Urothelium cell line (cell line): ENCODE measurements at regions not wholly inside any gene's neighbourhood (a gene's known extent, or its start where the extent isn't known, plus 50 kb on each side); places are given as distances from the start of the nearest gene placed in this dataset.
"Not testable (repeated sequence)": the region's sequence is repeated elsewhere in the genome, so short reads cannot be mapped to it uniquely, and the experiment has no call there.

Experiments
- DNase-seq: peaks from one replicate; pipeline ENCODE4 v3.0.0; 2011; ENCODE audit warnings: low spot score, mixed read lengths
- FAIRE-seq: peaks from 2 replicates; lab custom pipeline; 2011; peaks lifted over from hg19 to GRCh38; lab: Jason Lieb, UNC

DNA sequence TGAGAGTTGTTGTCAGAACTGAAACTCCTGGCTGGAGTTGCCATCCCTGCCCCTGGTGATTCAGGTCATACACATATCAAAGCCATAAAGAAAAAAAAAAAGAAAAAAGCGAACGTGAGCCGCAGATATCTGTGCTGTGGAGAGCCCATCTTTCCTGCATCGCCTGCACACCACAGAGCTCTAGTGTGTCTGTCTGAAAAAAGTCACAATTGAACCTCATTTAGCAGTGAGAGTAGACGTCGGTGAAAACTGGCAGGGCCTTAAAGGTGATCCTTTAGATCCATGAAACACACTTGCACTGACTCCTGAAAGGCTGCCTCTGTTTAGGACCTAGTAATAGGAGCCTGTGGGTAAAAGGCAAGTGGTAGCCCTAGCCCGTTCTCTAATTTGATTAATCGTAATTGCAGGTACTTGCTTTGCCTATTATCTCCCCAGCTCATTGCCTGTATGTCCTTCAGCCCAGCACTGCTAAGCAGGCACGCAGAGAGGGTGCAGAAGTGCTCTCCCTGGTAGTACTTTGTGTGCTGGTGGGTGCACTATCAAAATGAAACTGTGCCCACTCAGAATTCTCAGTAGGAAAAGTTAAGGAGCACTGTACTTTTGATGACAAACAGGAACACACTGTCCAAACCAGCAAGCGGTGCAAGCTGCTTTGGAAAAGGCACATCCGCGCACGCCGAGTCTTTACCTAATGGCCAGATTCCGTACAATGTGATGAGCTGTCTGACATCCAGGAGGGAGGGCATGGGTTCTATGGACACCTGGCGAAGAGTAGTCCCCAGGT, 103.5 kb upstream of the ASB18 start:
- FAIRE-seq (no peak), DNase-seq (no peak)

DNA sequence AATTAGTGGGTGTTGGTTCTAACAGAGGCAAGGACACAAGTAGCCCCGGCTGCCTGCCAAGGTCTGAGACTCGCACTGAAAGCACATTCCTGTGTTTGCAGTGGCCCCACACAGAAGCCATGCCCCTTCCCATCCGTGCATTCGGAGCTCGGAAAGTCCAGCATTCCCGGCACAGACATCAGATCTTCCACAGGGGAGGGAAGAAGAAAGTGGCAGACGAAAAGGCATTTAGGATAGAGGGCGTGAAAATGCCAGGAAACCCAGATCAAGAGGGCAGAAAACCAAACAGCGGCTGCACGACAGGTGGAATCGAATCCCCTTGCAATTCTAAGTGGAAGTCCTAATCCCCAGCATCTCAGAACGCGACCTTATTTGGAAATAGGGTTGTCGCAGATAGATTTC, 105.5 kb upstream of the ASB18 start:
- DNase-seq (no peak), FAIRE-seq (no peak)

DNA sequence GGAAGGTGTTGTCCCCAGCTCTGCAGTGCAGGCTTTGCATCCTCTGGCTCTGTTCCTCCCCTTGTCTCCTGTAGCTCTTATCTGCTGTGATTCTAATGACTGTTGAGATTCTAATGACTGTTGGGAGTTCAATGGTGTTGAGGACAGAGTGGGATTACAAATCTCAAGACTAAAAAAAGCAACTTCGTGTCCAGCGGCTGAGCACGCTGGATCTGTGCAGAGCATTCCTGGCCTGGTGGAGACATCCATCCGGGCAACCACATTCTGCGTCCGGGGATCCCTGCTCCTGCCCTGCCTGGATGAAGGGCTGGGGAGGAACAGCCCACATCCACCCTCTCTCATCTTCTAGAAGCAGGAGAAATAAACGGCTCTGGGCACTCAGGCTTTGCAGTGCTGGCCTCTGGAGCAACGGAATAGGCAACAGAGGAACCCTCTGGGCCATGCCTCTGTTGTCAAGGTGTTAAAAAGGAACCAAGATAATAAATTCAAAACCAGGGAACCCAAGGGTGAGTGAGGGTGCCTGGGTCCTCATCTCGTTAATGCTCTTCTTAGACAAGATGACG, 106.7 kb upstream of the ASB18 start:
- DNase-seq (no peak), FAIRE-seq (no peak)

DNA sequence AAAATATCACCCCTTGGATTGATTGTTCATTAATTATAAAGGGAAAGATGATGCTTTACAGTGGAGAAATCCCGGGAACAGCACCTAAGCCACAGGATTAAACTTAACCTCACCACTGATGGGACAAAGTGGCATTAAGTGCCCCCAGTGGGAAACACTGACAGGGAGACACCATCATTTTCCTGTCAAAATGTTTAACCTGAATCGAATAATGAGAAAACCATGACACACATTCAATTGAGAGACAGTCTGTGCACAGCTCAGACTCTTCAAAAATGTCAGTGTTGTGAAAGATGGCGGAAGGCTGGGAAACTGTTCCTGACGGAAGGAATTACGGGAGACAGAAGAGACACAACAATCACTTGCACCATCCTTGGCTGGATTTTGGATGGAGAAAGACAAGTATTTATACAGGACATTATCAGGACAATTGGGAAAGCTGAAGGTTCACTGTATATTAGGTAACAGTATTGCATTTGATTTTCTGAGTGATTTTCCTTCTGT, 111.8 kb upstream of the ASB18 start:
- FAIRE-seq (no peak), DNase-seq (no peak)

DNA sequence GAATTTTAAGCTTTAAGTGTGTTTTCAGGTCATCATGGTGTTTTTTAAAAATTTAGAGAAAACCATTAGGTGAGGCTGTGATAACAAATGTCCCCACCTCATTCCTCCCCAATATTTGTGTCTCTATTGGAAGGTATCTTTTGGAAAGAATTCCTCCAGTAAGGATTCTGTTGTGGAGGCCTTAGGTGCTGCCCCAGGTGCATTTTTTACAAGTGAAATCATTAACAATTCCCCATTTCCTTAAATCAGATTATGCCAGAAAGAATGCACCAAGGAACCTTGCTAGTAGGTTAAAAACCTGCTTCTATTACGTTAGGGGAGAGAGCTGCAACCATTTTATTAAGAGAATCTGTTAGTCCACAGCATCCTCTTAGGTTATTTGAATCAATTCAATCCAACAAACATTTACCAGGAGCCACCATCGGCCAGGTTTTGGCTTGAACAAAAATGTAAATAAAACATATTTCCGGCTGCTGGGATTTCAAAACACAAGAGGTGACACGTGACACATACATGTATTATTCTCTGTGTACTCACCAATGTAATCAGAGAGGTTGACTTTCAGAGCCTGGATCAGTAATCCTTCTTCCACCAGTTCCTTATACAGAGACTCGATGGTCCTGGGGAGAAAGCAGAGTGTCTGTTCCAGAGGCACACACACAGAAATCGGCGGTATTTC, 112.5 kb upstream of the ASB18 start:
- DNase-seq (no peak), FAIRE-seq (no peak)

DNA sequence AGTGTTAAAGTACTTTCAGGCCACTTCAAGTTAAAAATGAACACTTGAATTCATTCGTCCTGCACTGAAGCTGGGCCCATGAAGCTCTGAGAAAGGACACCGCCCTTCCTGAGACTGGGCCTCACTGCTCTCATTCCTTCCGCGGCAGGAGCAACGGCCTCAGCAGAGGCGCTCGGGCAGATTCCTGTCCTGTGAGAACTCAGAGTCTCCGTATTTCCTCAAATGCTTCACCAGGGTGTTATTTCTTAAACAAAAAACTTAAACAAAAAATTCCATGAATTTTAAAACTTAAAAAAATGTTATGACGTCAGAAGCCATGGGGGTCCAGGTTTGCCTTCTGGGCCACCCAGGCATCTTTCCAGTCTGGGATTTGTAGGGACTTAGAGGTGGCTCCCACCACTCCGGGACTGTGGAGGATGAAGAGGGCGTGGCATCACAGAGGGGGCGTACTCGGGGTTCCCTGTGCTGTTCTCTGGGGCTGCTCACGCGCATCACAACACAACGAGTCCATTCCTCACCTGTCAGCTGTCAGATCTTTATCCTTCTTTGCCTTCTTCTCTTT, 115.9 kb upstream of the ASB18 start:
- no peak for DNase-seq
- no peak for FAIRE-seq

DNA sequence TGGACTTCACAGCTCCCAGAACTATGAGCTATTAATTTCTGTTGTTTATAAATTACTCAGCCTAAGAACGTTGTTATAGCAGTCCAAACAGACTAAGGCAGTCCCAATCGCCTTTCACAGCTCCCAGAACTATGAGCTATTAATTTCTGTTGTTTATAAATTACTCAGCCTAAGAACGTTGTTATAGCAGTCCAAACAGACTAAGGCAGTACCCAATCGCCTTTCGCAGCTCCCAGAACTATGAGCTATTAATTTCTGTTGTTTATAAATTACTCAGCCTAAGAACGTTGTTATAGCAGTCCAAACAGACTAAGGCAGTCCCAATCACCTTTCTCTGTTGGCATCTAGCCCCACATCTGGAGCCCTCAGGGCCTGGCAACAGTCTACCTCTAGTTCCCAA, 117.0 kb upstream of the ASB18 start:
- not testable (repeated sequence) for DNase-seq, FAIRE-seq

DNA sequence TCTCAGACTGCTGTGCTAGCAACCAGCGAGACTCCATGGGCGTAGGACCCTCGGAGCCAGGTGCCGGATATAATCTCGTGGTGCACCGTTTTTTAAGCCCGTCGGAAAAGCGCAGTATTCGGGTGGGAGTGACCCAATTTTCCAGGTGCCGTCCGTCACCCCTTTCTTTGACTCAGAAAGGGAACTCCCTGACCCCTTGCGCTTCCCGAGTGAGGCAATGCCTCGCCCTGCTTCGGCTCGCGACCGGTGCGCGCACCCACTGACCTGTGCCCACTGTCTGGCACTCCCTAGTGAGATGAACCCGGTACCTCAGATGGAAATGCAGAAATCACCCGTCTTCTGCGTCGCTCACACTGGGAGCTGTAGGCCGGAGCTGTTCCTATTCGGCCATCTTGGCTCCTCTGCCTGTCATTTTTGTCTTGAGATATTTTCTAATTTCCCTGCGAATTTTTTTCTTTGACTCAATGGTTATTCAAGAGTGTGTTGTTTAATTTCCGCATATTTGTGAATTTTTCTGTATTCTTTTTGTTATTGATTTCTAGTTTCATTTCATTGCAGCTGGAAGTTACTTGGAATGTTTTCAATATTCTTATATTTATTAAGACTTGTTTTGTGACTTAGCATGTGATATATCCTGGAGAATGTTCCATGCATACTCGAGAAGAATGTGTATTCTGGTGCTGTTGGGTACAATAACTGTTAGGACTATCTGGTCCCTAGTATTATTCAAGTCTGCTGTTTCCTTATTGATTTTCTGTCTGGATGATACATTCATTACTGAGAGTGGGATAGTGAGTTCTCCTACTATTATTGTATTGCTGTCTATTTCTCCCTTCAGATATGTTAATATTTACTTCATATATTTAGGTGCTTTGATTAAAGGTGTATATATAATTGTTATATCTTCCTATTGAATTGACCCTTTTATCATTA, 125.3 kb upstream of the ASB18 start:
- FAIRE-seq, DNase-seq: not testable (repeated sequence)

DNA sequence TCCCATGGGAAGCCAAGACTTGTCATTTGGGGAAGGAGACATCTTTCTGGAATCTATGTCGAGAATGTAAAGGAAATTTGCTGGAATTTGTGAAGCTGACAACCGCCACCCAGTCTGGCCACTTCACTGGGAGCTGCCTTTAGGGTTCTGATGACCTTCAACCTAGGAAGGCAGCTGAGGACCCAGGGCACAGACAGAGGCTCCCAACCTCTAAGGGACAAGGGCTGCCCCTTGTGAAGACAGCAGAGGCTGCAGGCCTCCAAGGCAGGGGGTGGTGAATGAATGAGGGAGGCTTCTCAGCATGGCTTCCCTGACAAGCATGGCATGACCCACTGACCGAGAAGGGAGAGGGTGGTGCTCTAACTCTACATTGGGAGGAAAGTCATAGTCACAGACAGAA, 128.9 kb upstream of the ASB18 start:
- no peak for DNase-seq
- no peak for FAIRE-seq

DNA sequence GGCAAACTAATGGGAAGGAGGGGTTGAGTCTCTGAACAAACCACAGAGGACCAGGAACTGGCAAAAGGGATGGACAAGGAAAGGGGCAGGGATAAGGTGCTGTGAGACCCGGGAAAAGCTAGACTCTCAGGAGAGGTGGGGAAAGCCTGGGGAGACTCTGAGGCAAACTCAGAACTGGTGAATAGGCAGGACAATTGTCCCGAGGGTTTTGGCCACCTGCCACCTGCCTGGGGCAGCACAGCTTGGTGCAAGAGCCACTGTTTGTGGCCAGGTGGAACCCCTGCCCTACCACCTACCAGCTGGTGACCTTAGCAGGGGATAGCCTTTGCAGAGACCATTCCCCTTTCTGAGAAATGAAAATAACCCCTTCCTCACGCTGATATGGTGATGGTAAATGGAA, 129.4 kb upstream of the ASB18 start:
- FAIRE-seq (no peak), DNase-seq (no peak)

DNA sequence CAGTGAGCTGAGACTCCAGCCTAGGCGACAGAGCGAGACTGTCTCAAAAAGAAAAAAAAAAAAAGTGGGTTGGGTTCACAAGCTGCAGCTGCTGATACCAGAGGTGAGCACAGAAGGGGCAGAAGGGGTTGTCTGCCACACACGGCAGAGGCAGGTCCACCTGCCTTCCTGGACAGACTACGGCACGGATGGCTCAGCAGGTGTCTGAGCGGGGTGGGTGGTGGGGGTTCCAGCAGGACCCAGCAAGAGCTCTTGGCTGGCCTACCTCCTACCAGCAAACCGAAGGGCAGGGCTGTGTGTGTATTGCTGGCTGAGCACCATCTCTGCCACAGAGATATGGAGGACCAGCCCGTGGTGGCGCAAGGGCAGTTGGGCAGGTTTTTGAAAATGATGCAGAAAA, 130.4 kb upstream of the ASB18 start:
- no peak for DNase-seq
- no peak for FAIRE-seq

DNA sequence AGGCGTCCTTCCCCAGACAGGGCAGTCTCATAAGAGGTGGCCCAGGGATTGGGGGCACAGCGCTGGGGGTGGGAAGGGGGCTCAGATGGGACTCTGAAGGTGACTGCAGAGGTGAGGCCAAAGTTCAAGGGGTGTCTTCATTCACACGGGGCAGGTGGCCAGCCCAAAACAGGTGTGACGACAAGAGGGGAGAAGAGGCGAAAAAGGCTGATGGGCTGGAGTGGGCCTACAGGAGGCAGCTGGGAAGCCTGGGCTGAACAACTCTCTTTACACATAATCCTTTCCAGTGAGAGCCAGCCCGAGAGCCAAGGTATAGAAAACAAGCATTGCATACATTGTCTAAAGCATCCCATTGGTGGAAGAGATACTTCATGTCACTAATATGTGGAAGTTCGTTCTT, 130.9 kb upstream of the ASB18 start:
- DNase-seq = no peak
- FAIRE-seq = no peak

DNA sequence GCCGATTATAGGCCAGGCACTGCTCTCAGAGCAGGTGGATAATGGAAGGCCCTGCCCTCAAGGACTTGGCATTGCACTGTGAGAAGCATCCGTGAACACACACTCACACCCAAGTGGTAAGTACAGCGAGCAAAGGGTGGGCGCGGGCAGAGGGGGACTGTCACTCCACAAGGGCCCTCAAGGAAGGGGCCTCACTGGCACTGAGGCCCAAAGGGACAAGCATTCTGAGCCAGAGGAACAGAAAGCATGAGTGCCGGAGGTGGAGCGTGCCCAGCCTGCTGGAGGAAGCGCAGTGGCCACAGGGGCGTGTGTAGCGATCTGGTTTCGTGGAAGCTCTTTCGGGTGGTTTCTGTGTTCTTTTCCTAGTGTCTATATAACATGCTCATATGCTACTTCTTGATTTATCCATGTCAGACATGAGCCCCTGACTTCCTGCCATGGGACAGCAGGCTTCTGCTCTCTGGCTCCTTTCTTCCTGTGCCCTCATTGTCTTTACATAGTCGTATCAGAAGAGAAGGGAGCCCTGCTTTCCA, 132.7 kb upstream of the ASB18 start:
- DNase-seq = no peak
- no peak for FAIRE-seq

DNA sequence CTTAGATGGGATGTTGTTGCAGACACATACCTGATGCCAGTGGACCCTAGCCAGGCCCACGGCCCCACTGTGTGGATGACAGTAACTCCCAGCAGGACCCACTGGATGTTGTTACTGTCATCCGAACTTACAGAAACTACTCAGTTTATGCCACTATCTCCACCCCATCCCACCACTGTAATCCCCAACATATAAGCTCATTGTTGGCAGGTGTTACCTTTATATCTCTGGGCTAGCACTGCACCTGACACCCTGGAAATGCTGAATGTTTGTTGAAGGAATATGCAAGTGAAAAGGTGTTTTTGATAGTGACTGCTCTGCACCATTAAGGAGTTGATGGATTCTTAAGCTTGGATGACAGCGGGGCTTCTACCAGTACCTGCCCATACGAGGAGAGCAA, 133.5 kb upstream of the ASB18 start:
- no peak for FAIRE-seq
- no peak for DNase-seq

DNA sequence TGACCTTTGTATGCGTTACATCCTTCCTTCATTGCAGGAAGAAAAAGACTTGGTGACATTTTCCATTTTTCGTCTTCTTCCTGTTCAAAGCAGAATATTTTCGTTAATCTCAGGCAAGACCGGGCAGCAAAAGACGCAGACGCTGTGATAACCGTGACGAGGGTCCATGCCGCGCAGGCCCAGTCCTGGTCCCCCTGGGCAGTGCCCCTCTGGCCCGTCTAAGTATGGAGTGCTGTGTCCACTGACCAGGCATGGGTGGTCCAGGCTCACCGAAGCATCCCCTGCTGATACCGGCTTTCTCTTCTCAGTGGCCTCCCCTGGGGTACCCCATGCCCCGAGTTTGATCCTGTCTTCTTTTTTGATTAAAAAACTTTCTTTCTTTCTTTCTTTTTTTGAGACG, 135.2 kb upstream of the ASB18 start:
- FAIRE-seq = no peak
- no peak for DNase-seq

DNA sequence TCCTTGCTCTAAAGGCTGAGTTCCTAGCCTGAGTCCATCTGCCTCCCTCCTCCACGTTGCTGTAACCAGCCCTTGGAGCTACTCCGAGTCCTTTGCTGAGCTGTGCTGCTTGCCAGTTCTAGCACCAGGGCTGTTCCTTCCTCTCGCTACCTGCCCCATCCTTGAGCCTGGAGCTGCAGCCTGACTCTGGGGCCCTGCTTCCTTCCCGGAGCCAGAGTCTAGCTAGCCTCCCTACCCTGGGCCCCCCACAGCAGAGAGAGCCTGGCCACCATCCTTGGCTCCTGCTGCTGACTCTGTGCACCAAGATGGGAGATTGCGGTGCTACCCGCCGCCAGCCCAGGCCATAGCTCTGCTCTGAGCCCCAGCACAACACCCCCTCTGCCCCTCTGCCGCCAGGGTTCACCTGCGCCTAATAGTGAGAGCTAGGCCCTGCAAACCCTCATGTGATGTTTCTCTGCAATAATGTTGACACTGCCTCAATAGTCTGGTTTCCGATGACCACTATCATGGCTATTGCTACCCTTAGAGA, 135.9 kb upstream of the ASB18 start:
- DNase-seq = no peak
- no peak for FAIRE-seq

DNA sequence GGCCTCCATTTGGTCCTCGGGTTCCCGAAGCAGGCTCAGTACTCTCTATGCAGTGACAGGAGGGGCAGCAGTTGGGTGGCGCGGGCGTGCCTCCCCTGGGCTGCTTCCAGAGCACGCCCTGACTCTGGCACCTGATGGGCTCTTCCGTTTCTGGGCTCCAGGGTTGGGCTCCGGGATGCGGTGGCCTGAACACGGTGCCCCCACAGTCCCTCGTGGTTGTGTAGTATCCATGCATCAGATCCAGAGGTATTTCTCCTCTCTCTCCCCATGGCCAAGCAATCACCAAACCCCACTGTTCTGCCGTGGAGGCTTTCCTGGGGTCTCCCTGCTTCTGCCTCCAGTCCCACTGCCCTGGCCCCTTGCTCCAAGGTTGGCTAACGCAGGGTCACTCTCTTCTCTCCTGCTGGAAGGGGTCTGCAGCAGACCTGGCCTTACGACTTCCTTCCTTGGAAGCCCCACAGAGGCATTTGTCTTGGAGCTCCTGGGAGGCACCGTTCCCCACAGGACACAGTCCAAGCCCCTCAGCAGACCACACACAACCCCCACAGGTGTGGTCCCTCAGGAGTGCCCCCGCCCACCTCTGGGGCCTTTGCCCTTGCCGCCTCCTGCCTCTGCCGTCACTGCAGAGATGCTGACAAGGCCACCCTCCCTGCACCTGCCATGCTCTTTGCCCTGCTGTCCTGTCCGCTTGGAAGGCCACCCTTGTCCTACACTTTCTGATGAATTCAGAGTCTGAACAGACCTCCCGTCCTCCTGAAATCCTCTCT, 136.6 kb upstream of the ASB18 start:
- no peak for FAIRE-seq
- no peak for DNase-seq

DNA sequence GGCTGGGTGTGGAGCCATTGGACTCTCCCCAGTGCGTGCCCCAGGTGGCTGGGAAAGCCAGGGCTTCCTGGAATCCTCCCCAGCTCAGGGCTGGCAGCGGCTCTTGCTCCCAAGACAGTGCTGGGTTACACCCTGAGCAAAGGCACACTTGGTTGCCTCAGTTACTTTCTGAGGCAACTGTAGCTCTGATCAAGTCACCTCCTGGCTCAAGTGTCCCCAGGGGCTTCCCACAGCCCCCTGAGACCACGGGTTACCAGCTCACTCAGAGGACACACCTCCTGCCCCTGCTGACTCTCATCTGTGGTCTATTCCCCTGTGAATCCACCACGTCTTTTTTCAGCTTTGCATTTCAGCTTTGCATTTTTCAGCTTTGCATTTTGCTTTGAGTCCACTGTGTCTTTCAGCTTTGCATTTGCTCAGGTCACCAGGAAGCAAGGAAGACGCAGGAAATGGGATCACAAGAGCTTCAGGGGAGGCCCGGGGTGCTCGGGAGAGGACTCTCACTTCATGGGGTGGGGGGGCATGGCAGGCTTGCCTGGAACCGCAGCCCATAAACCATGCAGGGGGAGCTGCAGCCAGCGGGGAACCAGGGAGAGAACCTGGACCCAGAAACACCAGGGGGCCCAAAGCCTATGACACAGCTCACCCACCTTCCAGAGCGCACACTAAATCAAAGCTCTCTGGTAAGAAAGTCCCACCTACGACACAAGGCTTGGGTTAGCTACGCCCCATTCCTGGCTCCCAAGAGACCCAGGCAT, 138.0 kb upstream of the ASB18 start:
- no peak for FAIRE-seq
- DNase-seq = no peak

DNA sequence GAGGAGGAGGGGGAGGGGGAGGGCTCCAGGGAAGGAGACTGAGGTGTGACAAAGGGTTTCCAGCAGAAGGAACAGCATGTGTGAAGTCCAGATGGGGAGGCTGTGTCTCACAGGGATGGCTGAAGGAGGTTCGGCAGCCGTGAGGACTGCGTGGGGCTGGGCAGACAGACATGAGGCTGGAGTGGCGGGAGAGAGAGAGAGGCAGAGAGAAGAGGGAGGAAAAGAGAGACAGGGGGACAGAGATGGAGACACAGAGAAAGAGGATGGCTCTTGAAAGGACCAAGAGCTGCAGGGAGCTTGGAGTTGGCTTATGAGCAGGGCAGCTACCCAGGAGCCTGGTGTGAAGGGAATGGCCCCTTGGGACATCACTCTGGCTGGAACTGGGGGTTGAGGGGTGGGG, 138.9 kb upstream of the ASB18 start:
- DNase-seq = no peak
- FAIRE-seq = no peak
